Stimulated activated CD8-positive, alpha-beta memory T cell treated with anti-CD3 and anti-CD28 coated beads, Interleukin-7, amount 100 ng/mL, for 1 hour (primary cell): ENCODE measurements at regions not wholly inside any gene's neighbourhood (a gene's known extent, or its start where the extent isn't known, plus 50 kb on each side); places are given as distances from the start of the nearest gene placed in this dataset.

ENCODE experiments used
- DNase-seq, 2 donors: peaks; one replicate each; pipeline ENCODE4 v3.0.0-alpha.2; 2020; ENCODE audit warnings: low read depth in 2 of 2

DNA sequence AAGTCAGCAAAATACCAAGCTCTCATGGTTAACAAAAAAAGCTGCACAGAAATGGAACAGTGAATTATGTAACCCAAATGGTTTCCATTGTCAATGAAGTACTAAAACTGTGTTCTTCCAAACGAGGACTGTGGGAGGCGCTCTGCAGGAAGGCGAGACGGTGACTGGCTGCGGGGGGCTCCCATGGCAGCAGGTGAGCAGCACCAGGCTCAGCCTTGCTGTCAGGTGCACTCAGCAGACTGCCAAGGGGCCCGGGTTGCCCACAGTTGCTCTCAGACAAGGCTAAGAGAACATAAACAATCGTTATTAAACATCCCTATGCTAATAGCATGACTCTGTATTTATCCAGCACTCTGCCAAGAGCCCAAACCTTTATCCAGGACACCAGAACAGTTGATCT, 630.3 kb upstream of the ARID1B start:
- no peak for DNase-seq

DNA sequence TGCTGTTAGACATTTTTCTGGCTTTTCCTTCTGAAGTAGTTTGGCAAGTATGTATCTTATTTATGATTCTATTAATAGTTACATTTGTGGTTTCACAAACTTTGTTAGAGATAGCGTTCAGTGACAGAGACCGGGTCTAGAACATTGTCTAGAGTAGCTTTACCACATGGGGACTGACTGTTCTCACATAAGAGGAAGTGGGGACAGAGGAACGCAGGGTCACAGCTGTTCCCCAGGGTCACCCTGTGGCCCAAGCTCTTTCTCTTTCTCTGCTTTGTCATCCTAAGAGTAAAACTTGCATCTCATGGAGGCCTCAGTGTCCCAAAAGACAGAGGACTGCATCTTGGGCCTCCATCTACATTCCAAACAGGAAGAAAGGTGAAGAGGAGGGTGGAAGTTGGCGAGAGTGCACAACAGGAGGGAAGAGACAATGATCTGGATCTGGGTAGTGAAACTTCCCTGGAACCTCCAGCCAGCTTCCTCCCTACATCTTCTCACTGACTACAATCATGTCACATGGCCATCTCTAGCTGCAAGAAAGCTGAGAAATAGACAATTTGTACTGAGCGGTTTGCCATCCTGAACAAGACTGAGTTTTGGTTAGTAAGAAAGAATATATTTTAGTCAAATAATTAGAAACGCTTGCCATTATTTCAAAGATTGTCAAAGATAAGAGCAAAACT, 645.8 kb upstream of the ARID1B start:
- no peak for DNase-seq

DNA sequence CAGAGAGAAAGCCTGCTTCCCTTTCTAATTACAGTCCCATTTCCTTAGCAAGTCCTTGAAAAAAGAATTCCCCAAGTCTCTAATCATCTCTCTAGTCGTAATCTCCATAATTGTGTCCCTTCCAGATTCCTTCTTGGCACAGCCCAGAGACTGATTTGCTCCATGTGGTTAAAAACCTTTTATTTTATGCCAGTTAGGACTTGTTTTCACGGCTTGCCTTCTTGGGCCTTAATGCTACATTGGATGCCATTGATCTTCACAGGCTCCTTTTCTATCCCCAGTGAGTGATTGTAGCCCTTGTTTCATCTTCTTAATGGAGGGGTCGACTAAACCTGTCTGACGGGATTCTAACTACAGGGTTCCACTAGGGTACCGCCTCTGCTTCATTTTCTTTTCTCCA, 650.6 kb upstream of the ARID1B start:
- DNase-seq = no peak

DNA sequence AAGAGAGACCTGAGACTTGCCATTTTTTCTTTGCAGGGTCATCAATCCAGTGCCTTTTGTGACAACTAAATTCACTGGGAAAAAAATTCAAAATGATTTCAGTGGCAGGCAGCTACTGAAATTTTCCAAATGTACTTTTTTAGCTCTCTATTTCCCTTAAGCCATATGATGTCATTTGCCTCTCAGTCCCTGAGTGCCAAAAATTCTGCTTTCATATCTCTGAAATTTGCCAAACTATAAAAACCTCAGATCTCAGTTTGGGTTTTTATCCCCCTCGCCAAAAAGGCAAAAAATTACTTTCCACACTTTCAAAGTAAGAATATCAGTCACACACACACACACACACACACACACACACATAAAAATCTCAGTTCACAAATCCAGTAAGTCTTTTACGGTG, 651.3 kb upstream of the ARID1B start:
- DNase-seq = no peak

DNA sequence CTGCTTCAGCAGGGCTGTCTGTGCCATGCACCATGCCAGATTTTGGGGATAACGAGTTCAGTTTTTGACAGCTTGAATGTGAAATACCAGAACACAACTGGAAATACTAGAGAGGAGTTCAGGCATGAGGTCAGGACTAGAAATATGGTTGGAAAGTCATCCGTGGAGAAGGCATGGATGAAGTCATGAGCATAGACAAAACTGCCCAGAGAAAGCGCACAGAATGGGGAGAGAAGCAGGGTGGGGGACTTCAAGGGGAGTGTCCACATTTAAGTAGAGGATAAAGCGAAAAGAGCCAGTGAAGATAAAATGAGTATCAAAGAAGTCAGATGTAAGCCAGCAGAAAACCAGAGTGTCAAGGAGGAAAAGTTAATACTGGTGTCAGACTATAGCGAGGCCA, 653.4 kb upstream of the ARID1B start:
- no peak for DNase-seq

DNA sequence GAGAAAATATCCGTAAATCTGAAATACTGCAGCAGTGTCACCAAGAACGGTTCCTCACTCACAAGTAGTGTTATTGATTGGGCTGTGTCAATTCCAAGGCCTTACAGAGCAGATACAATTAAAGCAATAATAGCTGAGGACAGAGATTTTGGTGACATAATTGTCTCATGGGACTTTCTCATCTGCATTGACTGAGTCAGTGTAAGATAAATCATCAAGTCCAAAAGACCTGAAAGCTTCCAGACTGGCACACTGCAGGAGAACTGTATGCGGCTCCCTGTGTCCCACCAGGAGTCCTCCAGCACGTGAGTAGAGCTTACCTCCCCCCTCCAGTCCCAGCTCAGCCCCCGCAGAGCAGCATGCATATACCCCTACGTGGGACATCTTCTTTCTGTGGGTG, 655.2 kb upstream of the ARID1B start:
- DNase-seq = no peak

DNA sequence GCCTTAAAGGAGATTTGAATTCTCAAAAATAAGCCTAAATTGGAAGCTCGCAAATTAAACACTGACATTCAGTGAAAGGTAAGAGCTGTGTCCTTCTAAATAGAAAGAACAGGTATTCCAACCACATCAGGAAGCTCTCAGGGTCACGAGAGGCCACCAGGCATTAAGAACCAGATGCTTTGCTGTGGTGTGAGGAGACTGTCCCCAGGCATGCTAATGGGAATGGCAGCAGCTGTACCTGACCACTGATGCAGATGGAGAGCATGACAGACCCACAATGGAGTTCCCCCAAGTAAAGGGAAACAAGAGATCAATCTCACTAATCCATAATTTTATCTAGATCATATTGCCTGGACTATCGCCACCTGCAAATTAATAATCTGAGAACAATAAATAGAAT, 658.9 kb upstream of the NOX3 start:
- no peak for DNase-seq

DNA sequence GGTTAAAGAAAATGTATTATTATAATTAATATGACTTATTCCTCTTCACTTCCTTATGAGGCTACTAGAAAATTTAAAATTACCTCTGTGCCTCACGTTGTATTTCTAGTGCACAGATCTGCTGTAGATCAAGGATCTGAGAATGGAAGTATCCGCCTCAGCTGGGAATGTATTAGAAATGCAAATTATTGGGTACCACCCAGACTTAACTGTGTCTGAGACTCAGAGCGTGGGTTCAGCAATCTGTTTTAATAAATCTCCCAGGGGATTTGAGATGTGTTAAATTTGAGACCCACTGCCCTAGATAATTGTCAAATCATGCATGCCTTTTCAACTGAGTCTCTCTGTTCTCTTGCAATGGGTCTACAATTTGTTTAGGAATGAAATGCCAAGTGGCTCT, 658.0 kb upstream of the NOX3 start:
- DNase-seq = no peak

DNA sequence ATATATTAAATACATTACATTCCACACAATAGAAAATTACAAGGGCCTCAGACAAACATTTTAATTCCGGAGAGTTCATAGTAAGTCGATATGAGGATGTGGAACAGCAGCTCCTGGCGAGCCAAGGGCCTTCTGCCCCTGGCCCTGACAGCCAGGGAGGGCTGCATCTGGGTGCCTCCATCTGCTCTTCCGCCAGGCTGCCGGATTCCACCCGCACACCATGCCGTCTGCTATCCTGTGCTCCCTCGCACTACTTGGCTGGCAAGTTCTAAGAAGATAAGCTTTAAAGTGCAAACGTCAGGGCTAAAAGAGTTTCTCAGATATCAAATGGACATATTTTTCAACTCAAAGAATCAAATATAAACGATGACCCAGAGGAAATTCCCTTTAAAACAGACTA, 656.3 kb upstream of the NOX3 start:
- no peak for DNase-seq

DNA sequence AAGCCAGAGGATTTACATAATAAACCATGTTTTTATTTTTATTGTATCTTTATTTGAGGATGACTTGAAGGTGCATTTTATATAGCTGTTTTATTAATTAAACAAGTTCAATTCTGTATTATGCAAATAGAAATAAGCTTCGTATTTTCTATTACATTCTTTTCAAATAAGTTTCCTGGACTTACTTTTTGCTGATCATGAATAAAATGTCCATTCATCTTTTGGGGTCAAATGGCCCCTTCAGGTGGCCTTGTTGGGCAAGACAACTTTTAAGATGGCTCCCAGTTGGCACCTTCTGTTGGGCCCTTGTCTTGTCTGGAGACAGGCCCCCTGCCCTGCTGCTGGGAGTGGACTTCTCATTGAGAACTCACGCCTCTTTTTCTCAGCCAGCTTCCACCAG, 654.6 kb upstream of the NOX3 start:
- no peak for DNase-seq

DNA sequence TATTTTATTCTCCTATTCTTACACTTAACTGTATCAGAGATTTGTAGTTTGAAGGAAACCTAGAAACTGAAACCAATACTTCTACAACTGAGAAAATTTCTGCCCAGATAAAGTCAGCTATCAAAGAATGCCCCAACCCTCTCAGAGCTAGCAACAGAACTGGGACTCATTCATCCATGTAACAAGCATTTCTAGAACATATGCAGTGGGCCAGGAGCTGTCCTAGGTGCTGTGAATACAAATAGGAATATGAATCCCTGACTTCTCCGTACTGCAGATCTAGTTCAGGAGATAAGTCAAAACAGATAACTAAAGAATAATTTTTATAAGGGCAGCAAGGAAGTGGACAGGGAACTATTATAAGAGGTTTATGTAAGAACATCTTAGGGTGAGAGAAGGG, 654.1 kb upstream of the NOX3 start:
- DNase-seq = no peak

DNA sequence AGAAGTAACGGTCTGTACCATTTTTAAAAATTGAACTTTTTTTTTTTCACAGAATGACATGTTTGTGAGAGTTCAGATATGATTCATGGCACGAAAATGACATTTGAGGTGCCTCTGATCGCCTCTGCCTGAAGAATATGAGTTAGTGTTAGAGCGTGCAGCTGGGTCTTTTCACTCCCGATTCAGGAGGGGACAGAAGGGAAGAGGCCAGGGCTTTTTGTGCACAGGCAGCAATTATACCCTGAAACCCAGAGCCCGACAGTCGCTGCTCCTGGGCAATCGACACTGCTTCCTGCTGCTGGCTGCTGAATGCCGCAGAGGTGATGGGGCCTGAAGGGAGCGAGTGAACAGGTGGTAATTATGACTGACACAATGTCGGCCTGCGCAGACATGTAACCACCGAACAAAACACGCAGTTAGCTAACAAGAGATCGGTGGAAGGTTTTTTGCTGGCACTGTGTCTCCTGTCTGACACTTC, 652.0 kb upstream of the NOX3 start:
- no peak for DNase-seq

DNA sequence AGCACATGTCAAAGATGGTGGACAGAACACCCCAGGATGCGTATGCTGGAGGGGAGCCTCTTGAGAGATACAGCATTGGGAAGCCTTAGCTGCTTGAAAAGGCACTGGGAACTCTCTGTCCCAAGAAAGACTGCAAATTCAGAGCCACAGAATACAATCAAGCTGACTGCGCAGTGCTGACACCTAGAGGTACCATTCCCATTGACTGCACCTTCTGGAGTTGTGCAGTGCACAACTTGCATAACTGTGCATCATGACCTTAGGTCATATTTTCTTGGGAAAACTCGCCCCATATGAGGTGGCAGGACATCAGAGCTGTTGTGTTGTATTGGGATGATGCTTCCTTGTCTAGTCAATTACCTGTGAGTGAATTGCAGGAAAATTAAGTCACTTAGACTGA, 646.5 kb upstream of the NOX3 start:
- no peak for DNase-seq

DNA sequence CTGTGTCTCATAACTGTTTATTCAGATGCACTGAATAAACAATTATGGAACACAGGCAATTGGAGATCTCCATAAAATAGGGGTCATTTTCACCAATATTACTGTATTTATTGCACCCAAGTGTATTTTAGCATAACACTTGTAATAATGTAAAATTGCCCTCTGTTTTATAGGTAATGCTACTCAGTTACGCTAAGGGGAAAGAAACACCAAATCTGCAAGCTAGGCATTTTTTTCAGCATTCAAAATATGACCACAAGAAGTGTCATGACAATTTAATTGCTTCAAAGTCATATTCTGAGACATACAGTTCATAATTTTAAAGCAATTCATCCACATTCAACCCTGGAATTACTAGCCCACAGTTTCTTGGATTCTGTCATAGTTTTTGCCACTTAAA, 643.2 kb upstream of the NOX3 start:
- DNase-seq = no peak

DNA sequence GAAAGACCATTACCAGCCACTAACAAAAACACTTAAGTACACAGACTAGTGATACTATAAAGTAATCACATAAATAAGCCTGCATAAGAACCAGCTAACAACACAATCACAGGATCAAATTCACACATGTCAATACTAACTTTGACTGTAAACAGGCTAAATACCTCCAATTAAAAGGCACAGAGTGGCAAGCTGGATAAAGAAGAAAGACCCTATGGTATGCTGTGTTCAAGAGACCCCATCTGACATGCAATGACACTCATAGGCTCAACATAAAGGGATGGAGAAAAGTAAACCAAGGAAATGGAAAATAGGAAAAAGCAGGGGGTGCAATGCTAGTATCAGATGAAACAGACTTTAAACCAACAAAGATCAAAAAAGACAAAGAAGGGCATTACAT, 631.8 kb upstream of the NOX3 start:
- no peak for DNase-seq

DNA sequence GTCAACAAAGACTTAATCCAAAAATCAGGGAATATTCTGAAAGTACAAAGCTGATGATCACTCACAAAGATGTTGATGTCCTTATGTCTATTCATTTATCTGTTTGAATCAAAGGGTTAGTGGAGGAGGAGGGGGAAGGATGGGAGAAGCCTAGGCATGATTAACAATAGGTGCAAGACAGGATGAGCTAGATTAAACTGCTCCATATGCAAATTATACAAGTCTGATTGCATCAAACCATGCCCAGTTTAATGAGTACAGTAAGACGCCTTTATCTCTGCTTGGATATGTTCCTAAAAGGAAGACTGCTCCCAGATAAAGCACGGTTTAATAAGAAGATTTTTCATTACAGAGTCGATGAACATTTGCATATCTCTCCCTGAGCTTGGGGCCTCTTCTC, 626.4 kb upstream of the NOX3 start:
- DNase-seq = no peak

DNA sequence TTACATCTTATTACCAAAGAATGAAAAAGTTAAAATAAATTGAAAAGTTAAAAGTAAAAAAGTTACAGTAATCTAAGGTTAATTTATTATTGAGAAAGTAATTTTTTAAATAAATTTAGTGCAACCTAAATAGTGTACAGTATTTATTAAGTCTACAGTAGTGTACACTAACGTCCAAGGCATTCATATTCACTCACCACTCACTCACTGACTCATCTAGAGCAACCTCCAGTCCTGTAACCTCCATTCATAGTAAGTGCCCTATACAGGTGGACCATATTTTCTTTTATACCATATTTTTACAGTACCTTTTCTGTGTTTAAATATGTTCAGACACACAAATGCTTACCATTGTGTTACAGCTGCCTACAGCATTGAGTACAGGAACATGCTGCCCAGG, 624.7 kb upstream of the NOX3 start:
- no peak for DNase-seq

DNA sequence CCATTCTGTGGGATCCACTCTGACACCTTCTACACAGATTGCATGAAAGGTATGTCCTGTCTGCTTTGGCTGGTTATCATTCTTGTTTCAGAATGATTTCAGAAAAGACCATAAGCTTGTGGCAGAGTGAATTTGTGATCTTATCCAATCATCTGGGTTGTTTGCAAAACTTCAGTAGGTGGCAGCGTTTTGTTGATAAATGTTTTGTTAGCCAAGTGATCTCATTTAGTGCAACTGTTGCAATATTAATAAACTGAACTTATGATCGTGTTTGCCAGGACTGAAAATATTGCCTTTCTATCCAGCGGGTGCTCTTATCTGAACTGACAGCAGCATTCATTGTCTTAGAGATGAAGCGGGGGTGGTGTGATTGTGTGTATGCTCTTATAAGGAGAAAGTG, 613.2 kb upstream of the NOX3 start:
- DNase-seq = no peak

DNA sequence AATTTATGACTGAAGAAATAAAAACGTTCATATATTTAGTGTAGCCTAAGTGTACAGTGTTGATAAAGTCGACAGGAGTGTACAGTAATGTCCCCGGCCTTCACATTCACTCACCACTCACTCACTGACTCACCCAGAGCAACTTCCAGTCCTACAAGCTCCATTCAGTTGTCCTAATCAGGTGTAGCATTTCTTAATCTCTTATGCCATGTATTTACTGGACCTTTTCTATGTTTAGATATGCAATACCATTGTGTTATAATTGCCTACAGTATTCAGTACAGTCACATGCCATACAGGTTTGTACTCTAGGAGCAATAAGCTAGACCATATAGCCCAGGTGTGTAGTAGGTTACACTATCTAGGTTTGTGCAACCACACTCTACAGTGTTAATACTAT, 610.2 kb upstream of the NOX3 start:
- DNase-seq = no peak

DNA sequence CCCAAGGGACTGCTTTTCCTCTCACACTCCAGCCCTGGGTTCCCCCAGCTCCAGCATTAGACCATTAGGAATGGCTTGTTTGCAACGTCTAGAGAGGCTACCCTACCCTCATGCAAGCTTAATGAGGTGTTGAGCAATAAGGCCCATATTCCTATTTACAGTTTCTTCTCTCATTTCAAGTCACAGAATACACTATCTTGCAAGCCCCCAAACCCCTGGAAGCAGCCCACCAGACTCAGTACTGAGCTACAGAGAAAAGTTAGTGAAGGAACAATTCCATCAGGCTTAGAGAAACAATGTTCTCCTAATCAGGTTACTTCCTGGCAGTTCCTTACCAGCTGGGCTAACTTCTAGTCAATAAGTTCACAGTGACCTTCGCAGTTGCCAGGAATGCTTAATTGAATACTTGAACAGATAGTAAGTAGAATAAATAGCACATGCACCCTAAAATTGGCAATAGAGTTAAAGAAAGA, 606.5 kb upstream of the NOX3 start:
- DNase-seq = no peak

DNA sequence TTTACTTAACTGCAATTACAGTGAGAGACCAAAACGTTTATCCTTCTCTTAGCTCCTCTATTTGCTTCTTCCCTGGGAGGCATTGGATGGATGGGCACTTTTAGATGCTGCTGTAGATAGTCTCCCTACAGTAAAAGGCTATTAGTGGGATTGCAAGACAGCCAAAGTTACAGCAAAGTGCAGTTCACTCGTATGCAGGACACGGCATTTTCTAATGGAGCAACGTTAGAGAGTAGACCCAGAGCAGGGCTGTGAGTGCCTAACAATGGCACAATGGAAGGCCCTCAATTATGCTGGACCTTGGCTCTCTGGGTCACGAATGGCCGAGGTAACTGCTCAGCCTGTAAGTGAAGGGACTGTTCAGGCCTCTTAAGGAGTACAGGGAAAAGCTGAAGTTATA, 605.8 kb upstream of the NOX3 start:
- no peak for DNase-seq

DNA sequence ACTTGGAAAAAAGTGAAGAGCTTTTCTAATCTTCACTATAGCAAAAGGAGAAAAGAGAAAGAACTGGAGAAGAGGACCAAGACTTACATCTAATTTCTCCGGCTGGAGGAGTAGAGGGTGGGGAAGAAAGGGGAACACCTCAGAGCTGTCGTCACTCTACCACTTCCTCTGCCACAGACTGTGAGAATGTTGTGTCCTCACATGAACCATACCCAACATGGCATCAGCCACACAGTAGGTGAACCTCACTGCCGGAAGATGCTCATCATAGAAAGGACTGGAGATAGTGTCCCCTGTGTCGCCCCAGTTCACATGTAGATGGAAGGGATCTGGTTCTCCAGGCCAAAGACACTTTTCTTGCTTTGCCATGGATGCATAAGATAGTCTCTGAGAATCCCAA, 604.4 kb upstream of the NOX3 start:
- DNase-seq = no peak

DNA sequence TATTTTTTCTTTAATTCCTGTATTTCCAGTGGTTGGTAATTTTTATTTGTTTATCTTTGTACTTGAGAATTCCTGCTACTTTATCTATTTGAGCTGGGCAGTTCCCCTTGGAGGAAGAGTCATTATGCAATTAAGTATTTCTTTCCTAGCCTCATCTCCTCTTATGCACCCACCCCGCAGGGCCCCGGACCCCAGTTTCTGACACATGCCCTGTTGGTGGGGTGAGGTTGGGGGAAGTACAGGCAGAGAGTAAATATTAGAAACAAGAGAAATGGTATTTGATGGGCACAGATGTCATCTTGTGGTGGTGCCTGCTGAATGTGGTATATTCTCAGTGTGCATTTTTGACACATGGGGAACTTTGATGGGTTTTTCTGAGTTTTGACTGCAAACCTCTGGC, 602.7 kb upstream of the NOX3 start:
- DNase-seq = no peak

DNA sequence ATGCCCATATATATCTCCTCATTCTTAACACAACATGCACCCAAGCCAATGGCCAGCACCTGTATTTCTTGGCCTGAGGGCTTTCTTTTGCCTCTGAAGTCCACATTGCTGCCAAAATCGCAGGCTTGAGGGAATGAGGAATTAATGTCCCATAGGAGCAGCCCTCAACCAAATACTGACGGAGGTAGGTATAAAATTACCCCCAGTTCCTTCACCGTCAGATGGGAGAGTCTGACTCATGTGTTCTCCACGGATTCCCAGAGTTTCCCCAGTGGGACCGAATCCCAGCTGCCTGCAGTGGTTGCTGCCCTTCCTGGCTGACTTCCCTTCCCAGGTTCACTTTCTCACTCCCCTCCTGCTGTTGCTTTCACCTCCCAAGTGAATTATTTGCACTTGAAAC, 602.2 kb upstream of the NOX3 start:
- no peak for DNase-seq
